HL-60 (cell line): ENCODE measurements at regions not wholly inside any gene's neighbourhood (a gene's known extent, or its start where the extent isn't known, plus 50 kb on each side); places are given as distances from the start of the nearest gene placed in this dataset.

ENCODE experiments used
- CTCF ChIP-seq: IDR thresholded peaks from one replicate; pipeline ENCODE4 v1.5.1; 2011; ENCODE audit warnings: low read length, control low read depth, inconsistent platforms; ENCODE audit not compliant: insufficient read depth
- POLR2AphosphoS5 ChIP-seq: IDR thresholded peaks from 2 replicates; pipeline ENCODE4 v1.6.1; 2012; ENCODE audit warnings: low read depth

- TF ChIP-seq CTCF (no peak), POLR2AphosphoS5 (no peak)
Measured at GRCh38 chr10:89830624-89831023, 129.2 kb downstream of the KIF20B start.
